ENCODE measurements at regions not wholly inside any gene's neighbourhood (a gene's known extent, or its start where the extent isn't known, plus 50 kb on each side); places are given as distances from the start of the nearest gene placed in this dataset.

- no peaks in the 10 kb centered on the region for H3K36me3 Mint-ChIP-seq
- H3K27me3 Mint-ChIP-seq, result peaks cover 3 to 10% of the 10 kb centered on the region in 2 donors
- ATAC-seq (replicated peaks) (no peak), DNase-seq (no peak)
- H3K9me3 Mint-ChIP-seq, result no peaks in the 10 kb centered on the region
- H3K4me3 Mint-ChIP-seq, result no peak overlapping the region
- H3K4me1 Mint-ChIP-seq, result peaks cover 7 to 10% of the 10 kb centered on the region in 2 donors
- peak overlapping the region; percentile 32 for H3K27ac Mint-ChIP-seq
Observed at GRCh38 chr11:110375351-110375750, 54.4 kb upstream of the FDX1 start.

GRCh38 chr11:110376021-110376420 is 53.7 kb upstream of the FDX1 start:
- H3K4me1 Mint-ChIP-seq, result peaks cover 7 to 9% of the 10 kb centered on the region in 2 donors
- no peak overlapping the region for H3K4me3 Mint-ChIP-seq
- no peak overlapping the region for H3K27ac Mint-ChIP-seq
- ATAC-seq (replicated peaks) (no peak), DNase-seq (no peak)
- H3K36me3 Mint-ChIP-seq, result no peaks in the 10 kb centered on the region
- H3K9me3 Mint-ChIP-seq, result no peaks in the 10 kb centered on the region
- H3K27me3 Mint-ChIP-seq, result peaks cover 3 to 10% of the 10 kb centered on the region in 2 donors

GRCh38 chr11:110376711-110377324 is 52.9 kb upstream of the FDX1 start:
- H3K4me1 Mint-ChIP-seq, result peaks cover 7% of the 10 kb centered on the region in 2 donors
- H3K36me3 Mint-ChIP-seq, result no peaks in the 10 kb centered on the region
- H3K9me3 Mint-ChIP-seq, result no peaks in the 10 kb centered on the region
- ATAC-seq (replicated peaks) (peak; percentile 77 to 82), DNase-seq (peak; percentile 23)
- H3K27me3 Mint-ChIP-seq, result peaks cover 3 to 10% of the 10 kb centered on the region in 2 donors
- peak overlapping the region; percentile 49 to 54 for H3K4me3 Mint-ChIP-seq
- no peak overlapping the region for H3K27ac Mint-ChIP-seq

GRCh38 chr11:110377434-110377833 is 52.3 kb upstream of the FDX1 start:
- no peak overlapping the region for H3K27ac Mint-ChIP-seq
- DNase-seq (no peak), ATAC-seq (replicated peaks) (no peak)
- H3K4me1 Mint-ChIP-seq, result peaks cover 7% of the 10 kb centered on the region in 2 donors
- H3K4me3 Mint-ChIP-seq, result no peak overlapping the region
- no peaks in the 10 kb centered on the region for H3K36me3 Mint-ChIP-seq
- H3K27me3 Mint-ChIP-seq, result peaks cover 3 to 10% of the 10 kb centered on the region in 2 donors
- H3K9me3 Mint-ChIP-seq, result no peaks in the 10 kb centered on the region

- peaks cover 3 to 10% of the 10 kb centered on the region in 2 donors for H3K27me3 Mint-ChIP-seq
Observed at GRCh38 chr11:110379261-110379660, 50.5 kb upstream of the FDX1 start.

GRCh38 chr11:110379936-110380335 is 49.8 kb upstream of the FDX1 start:
- no peaks in the 10 kb centered on the region for H3K36me3 Mint-ChIP-seq
- no peak overlapping the region for H3K4me3 Mint-ChIP-seq
- DNase-seq, result no peak

More at GRCh38 chr11:110379261-110379660, 50.5 kb upstream of the FDX1 start:
- Mint-ChIP-seq H3K9me3 (no peaks in the 10 kb centered on the region), H3K4me3 (no peak overlapping the region), H3K36me3 (no peaks in the 10 kb centered on the region), H3K27ac (no peak overlapping the region), H3K4me1 (peaks cover 5 to 7% of the 10 kb centered on the region in 2 donors)
- no peak for DNase-seq
- ATAC-seq (replicated peaks), result no peak

More at GRCh38 chr11:110379936-110380335, 49.8 kb upstream of the FDX1 start:
- Mint-ChIP-seq H3K9me3 (no peaks in the 10 kb centered on the region), H3K27me3 (peaks cover 3 to 10% of the 10 kb centered on the region in 2 donors), H3K4me1 (peaks cover 5 to 7% of the 10 kb centered on the region in 2 donors), H3K27ac (no peak overlapping the region)
- no peak for ATAC-seq (replicated peaks)
